HG03280 (cell line): ENCODE measurements at regions not wholly inside any gene's neighbourhood (a gene's known extent, or its start where the extent isn't known, plus 50 kb on each side); places are given as distances from the start of the nearest gene placed in this dataset.

Source experiments
- ATAC-seq: cut with Tn5 transposase; IDR thresholded peaks from one replicate; pipeline ENCODE4 v1.9.1; 2021; ENCODE audit warnings: mild to moderate bottlenecking, moderate library complexity; ENCODE audit not compliant: unreplicated experiment

DNA sequence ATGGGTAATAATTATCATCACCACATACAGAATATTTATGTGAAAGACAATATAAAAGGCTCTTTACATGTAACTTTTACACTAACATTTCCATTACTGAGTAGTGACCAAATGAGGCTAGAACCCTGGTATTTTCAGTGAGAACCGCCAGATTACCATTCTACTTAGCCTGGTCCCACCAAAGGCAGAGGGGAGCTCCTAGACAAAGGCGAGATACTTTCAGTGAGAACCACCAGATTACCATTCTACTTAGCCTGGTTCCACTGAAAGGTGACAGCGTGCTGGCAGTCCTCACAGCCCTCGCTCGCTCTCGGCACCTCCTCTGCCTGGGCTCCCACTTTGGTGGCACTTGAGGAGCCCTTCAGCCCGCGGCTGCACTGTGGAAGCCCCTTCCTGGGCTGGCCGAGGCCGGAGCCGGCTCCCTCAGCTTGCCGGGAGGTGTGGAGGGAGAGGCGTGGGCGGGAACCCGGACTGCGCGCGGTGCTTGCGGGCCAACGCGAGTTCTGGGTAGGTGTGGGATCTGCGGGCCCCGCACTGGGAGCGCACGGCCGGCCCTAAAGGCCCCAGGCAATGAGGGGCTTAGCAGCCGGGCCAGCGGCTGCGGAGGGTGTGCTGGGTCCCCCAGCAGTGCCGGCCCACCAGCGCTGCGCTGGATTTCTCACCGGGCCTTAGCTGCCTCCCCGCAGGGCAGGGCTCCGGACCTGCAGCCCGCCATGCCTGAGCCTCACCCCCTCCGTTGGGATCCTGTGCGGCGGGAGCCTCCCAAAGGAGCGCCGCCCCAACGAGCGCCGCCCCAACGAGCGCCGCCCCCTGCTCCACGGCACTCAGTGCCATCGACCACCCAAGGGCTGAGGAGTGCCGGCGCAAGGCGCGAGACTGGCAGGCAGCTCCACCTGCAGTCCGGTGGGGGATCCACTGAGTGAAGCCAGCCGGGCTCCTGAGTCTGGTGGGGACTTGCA, 1276.1 kb downstream of the PCDH7 start:
- ATAC-seq = no peak

DNA sequence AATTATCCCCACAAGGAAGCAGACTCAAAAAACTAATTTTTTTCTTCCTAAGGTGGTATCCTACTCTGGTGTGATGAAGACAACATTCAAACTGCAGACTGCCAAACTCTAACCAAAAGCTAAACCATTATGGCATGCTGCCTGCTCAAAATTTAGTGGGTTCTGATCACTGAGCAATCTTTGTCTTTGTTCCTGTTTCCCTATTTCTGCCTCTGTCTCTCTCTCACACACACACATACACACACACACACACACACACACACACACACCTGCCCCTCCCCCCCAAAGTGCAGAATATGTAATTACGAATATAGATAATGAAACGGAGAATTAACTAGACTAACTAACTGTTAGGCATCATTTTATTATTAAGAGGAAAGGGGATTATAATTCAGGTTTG, 1278.6 kb downstream of the PCDH7 start:
- no peak for ATAC-seq

DNA sequence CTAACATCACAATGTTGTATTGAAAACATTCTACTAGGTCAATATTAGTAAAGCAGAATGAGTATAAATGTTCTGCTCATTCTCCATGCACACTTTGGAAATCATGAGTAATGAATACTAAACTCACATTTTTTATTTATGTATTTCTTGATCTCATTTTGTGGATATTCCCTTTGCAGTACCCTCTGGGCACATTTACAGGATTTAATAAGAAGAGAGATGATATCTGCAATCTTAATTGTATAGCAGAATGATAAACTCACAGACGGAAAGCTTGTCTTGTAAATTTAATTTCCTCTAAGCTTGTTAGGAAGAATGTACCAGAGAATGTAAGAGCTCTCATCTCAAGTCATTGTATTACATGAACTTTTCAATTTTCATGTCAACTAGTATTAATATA, 1279.7 kb downstream of the PCDH7 start:
- ATAC-seq = no peak

DNA sequence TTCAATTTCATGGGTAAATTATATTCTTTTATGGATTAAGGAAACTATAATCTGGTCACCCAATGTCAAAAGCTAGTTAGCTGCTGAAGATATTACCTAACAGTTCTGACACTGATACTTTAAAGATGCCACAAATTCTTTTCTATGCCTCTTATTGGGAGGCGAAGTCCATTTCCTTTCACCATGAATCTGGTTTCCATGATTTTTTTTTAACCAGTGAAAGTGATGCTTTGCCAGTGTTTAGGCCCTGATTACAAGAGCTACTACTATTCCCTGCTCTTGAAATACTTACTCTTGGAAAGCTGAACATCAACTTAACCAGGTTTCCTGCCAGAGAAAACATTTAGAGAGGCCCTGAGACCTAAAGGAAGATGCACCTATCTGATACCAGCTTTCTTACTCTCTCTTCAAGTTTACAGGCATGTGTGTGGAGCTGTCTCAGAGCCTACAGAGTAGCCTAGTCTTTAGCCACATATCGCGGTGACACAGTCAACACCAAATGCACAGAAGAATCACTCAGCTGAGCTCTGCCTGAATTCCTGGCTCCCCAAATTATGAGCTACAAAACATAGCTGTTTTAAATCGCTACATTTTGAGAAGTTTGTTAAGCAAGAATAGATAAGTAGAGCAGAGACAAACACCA, 1280.8 kb downstream of the PCDH7 start:
- ATAC-seq = no peak

DNA sequence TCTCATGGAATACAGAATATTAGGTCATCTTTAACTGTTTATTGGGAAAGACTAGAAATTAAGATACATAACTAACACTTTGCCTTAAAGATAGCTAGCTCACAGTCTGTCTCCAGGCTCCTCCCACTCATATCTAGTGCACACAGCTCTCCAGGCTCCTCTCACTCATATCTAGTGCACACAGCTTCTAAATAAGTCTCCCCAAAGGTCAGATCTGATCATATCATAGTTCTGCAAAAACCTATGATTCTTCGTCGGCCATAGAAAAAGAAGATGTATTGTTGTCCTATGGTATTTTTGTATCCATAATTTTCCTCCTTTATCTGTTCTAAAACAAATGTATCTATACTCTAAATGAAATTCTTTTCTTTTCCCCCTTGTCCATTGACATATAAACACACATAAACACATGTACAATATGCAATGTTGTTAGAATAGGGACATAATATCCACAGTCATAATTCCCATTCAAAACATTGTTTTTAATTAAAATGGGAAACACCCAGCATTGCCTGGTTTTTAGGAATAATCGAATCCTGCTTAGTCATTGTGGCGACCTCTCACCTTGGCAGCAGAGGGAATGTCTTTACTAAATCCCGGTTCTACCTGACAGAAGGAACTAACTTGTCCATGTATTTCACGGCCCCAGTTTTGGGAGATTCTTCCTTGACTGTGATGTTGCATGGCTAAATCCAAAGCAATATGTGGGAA, 1282.0 kb downstream of the PCDH7 start:
- ATAC-seq = no peak

DNA sequence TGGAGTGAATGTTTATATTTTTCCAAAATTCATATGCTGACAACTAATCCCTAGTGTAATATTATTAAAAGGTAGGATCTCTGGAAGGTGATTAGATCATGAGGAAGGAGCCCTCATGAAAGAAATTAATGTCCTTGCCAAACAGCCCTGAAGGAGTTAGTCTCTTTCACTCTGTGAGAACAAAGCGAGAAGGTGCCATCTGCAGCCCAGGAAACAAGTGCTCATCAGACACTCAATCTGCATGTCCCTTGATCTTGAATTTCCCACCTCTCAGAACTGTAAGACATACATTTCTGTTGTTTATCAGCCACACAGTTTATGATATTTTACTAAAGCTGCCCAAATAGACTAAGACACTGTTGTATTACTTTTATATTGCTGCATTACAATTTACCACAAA, 1283.4 kb downstream of the PCDH7 start:
- no peak for ATAC-seq

DNA sequence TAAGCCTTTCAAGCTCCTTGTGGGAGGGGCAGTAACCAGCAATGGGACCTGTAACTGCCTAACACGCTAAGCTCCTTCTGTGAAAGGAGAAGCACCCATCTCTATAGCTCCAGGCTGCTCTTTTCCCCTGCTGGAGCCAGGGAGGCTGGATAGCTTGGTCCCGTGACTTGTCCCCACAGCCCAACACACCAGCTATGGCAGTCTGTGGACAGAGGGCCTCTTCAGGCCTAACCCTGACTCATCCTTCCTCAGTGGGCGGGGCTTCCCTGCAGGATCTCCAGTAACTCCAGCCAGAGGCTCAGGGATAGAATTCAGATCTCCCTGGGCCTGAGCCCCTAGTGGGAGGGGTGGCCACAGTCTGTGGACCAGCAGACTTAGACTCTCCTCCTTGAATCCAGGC, 1290.1 kb downstream of the PCDH7 start:
- no peak for ATAC-seq

DNA sequence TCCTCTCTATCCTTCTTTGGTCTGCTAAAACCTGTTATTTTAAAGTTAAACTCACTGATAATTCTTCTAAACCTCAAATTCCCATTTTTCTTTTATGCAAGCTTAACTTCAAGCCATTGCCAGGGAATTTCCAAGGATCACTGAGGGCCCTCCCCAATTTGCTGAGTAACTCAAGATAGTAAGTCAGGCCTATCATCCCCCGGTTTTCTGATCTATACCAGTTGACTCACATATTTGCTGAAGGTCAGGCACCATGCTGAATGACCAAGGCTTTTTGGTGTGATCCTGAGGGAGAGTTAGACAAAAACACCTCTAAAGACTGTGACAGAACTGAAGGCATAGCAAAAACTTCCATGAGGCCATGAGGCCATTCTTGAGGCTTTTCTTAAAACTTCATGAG, 1301.9 kb downstream of the PCDH7 start:
- ATAC-seq = no peak

DNA sequence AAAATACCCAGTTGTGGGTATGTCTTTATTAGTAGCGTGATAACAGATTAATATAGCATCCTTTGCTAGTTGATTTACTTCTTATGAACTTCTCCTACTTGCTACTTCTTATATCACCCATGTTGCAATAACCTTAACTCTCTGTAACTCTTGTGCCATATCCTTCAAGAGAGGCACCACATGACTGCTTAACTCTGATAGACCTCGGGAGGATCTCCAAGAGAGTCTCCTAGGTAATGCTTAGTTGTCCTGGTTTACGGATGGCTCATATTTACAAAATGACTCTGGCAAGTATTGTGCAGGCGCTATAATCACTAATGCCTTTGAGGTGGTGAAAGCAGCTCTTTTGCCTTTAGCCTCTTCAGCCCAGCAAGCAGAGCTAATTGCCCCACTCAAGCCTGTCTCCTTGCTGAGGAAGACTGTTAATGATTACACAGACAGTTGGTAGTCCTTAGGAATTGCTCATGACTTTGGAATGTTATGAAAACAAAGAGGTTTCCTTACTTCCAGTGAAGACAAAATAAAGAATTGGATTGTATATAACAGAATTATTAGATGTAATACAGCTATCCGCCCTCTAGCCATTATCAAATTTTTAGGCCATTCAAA, 1305.8 kb downstream of the PCDH7 start:
- no peak for ATAC-seq

DNA sequence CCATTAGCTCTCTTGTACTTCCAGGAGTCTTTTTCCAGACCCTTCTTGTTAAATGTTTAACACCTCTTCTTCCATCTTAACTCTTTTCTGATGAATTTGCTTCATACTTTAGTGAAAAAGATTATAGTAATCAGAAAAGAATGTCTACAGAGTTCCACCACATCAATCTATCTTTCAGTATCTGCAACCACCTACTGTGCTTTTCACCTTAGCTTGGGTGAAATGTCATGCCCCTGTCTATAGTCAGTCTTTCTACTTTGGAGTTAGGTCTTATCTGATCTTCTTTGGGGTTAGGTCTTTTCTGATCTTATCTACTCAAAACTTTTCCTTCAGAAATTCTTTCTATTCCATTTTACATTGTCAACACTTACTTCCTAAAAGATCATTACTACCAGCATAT, 1310.2 kb downstream of the PCDH7 start:
- no peak for ATAC-seq

DNA sequence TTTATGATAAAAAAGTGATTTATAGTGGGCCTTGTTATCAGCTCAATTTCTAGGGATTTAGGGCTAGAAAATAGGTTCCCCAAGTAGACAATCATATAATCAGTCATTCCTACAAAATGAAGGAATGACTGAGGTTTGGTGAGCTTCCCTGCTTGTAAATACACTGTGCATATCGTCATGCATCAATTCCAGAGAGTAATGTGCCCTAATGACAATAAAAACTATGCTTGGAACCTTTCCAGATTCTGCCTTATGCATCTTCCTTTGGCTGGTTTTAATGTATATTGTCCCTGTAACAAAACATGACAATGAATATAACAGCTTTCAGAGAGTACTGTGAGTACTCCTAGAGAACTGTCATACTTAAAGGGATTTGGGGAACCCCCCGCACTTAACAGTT, 1310.9 kb downstream of the PCDH7 start:
- no peak for ATAC-seq

DNA sequence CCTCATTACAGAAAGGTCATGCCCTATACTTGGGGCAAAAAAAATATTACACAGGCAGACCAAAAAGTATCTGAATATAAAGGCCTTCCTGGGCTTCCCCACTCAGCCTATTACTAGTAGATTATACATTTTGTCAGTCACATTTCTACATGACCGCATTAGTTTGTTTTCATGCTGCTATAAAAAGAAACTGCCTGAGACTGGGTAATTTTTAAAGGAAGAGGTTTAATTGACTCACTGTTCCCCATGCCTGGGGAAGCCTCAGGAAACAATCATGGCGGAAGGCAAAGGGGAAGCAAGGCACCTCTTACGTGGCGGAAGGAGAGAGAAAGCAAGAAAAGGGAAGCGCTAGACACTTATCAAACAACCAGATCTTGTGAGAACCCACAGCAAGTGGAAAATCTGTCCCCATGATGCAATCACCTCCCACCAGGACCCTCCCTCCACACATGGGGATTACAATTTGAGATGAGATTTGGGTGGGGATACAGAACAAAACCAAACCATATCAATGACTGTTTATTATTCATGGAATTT, 1312.0 kb downstream of the PCDH7 start:
- ATAC-seq = no peak

DNA sequence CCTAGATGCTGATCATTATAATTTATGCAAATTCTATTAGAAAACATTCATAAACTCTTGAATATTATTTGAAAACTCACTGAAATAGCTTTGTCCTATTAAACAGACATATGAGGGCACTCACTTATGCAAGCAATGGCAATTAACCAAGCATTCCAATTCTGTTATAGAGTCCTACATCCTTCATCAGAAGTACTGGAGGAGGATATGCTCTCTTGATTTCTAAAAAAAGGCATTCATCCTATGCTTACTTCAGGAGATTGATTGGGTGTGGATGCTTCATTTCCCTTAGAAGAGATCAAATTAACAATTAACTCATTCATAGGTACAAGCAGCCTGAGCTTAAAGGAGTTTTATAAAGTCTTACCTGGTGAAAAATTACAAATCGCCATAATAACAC, 1317.2 kb downstream of the PCDH7 start:
- ATAC-seq = no peak

DNA sequence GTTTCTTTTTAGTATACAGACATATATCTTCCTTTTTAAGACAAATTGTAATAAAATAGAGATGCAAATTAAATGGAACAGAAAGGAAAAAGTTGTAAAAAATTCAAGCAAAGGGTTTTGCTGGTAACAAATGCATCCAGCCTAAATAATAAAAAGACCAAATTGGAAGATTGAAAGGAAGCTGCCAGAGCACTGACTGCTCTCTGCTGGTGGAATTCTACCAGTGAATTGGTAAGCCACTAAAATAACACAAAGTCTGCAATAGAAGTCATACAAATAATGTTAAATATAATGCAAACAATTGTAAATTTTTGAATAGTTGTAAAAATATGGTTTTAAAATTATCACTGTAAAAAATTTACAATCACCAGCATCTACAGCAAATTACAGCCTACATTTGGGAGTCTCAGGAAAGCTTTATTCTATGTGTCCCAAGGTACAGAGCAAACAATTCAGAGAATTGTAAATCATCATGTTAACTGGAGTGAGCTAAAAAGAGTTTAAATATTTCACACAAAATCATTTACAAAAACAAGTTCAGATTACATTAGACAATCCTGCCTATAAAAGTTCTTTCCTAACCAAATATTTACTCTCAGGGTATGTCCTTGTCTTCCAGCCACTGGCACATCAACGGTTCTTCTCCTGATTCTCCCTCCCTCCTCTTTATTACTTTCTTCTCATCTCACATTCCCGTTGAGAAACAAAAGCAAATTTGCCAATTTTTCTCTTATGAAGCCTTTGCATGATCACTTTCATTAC, 1322.5 kb downstream of the PCDH7 start:
- no peak for ATAC-seq

DNA sequence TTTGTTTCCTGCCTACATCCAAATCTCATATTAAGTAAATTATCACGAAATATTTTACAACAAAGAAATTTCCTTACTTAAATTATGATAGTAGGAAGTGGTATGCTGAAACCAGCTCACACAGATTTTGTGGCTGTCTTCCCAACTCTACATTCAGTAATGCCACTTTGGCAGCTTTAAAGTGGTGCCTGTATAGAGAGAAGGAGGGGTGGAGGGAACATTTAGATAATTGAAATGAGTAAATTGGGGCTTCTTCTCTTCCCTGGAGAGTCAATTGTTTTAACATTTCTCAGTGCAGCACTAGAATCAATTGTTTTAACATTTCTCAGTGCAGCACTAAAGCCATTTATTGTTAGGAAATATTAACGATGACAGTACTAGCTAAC, 1323.1 kb downstream of the PCDH7 start:
- ATAC-seq = no peak

DNA sequence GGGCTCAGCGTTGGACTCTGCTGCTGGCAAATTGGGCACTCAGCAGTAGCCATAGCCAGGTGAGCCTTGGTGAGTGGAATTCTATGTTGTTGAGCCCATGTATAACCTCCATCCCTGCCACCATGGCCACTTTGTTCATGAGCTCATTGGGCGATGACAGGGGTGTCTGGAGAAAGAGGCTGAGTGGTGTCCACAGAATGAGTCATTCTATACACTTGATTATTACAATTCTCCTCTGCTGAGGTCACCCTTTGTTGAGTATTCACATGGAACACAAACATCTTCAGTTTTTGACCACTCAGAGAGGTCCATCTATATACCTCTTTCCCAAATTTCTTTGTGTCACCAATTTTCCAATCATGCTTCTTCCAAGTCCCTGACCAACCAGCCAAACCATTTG, 1341.7 kb downstream of the PCDH7 start:
- ATAC-seq = no peak

DNA sequence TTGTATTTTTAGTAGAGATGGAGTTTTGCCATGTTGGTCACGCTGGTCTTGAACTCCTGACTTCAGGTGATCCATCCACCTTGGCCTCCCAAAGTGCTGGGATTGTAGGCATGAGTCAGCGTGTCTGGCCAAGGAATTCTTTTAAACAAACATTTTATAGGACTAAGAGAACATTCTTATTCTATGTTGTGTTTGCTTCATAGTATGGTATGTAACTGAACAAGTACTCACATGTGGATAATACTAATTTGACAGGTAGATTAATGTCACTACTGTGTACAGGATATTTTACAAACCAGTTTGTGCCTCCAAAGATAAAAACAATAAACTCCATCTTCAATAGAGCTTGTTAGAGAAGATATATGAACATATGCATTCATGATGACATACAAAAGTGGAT, 1353.4 kb downstream of the PCDH7 start:
- ATAC-seq = no peak

DNA sequence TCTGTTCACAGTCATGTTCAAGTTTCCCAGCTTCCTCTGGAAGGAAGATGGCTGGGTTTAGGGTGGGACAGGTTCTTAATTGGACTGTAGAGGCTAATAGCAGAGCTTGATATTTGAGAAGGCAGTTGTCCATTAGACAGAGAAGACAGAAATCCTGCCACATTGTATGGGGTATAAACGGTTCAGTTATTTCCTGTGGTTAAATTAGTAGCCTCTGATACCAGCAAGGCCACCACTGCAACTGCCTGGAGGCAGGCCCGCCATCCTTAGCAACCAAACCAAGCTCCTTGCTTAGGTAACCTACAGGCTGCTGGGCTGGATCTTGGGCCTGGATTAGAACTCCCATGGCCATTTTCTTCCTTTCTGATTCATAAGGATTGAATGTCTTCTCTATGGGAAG, 1367.0 kb downstream of the PCDH7 start:
- no peak for ATAC-seq

DNA sequence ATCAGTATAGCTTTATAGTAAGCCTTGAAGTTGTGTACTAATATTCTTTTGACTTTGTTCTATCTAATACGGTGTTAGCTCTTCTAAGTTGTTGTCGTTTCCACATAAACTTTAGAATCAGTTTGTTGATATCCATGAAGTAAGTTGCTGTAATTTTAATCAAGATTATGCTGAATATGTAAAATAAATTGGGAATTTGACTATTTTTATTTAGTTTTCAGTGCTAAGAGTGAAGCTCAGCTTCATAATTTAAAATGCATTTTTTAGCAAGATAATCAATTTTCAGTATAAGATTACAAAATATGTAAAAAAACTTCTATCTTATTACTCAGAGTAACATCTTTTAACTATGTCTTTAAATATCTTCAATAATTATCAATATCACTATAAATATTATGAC, 1374.8 kb downstream of the PCDH7 start:
- no peak for ATAC-seq

DNA sequence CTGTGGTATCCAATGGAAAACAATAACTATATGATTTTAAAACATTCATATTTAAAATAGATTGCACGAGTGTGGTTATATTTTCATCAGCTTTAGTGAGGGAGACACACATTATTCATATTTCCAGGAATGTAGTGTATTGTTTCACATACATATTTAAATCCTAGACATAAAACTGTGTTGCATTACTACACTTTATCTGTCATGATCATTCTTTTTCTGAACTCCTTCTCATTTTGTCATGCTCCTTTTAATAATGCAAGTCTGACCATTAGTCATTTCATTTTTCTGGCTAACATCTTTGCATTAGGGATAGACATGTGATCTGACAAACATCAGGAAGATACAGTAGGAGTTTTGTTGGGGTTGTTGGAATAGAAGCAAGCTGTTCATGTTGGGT, 1382.7 kb downstream of the PCDH7 start:
- ATAC-seq = no peak
